HG02610 (cell line): ENCODE measurements at regions not wholly inside any gene's neighbourhood (a gene's known extent, or its start where the extent isn't known, plus 50 kb on each side); places are given as distances from the start of the nearest gene placed in this dataset.
"Not testable (repeated sequence)": the region's sequence is repeated elsewhere in the genome, so short reads cannot be mapped to it uniquely, and the experiment has no call there.

Experiments used
- ATAC-seq: cut with Tn5 transposase; IDR thresholded peaks from one replicate; pipeline ENCODE4 v1.9.1; 2021; ENCODE audit warnings: mild to moderate bottlenecking, moderate library complexity; ENCODE audit not compliant: unreplicated experiment

GRCh38 chr1:81179242-81179641 lies 621.5 kb upstream of the ADGRL2 start:
- ATAC-seq, result no peak

- not testable (repeated sequence) for ATAC-seq
Observed at GRCh38 chr1:81178431-81179093, 622.2 kb upstream of the ADGRL2 start.

- ATAC-seq, result no peak
Observed at GRCh38 chr1:81174811-81175476, 625.8 kb upstream of the ADGRL2 start.

GRCh38 chr1:81174052-81174451 lies 626.7 kb upstream of the ADGRL2 start:
- ATAC-seq, result no peak

GRCh38 chr1:81172483-81172882 lies 628.3 kb upstream of the ADGRL2 start:
- no peak for ATAC-seq

GRCh38 chr1:81170721-81171120 lies 630.0 kb upstream of the ADGRL2 start:
- ATAC-seq, result no peak

GRCh38 chr1:81165963-81166362 lies 634.8 kb upstream of the ADGRL2 start:
- no peak for ATAC-seq

- no peak for ATAC-seq
Observed at GRCh38 chr1:81160696-81161095, 640.0 kb upstream of the ADGRL2 start.

- no peak for ATAC-seq
Observed at GRCh38 chr1:81158592-81158991, 642.1 kb upstream of the ADGRL2 start.

- ATAC-seq, result no peak
Observed at GRCh38 chr1:81157686-81158085, 643.0 kb upstream of the ADGRL2 start.

- no peak for ATAC-seq
Observed at GRCh38 chr1:81156887-81157286, 643.8 kb upstream of the ADGRL2 start.

GRCh38 chr1:81155131-81155530 lies 645.6 kb upstream of the ADGRL2 start:
- ATAC-seq, result no peak

- no peak for ATAC-seq
Observed at GRCh38 chr1:81151206-81151605, 649.5 kb upstream of the ADGRL2 start.

GRCh38 chr1:81149649-81150325 lies 650.9 kb upstream of the ADGRL2 start:
- ATAC-seq, result no peak

- ATAC-seq, result no peak
Observed at GRCh38 chr1:81144240-81144825, 656.4 kb upstream of the ADGRL2 start.

GRCh38 chr1:81142099-81142826 lies 658.5 kb upstream of the ADGRL2 start:
- ATAC-seq, result no peak

- no peak for ATAC-seq
Observed at GRCh38 chr1:81135524-81135923, 665.2 kb upstream of the ADGRL2 start.

GRCh38 chr1:81129776-81130175 lies 671.0 kb upstream of the ADGRL2 start:
- no peak for ATAC-seq

- ATAC-seq, result no peak
Observed at GRCh38 chr1:81129366-81129765, 671.4 kb upstream of the ADGRL2 start.

- no peak for ATAC-seq
Observed at GRCh38 chr1:81128079-81128478, 672.7 kb upstream of the ADGRL2 start.

GRCh38 chr1:81126989-81127581 lies 673.6 kb upstream of the ADGRL2 start:
- no peak for ATAC-seq
